Astrocyte (in vitro differentiated cells and primary cell): ENCODE measurements at regions not wholly inside any gene's neighbourhood (a gene's known extent, or its start where the extent isn't known, plus 50 kb on each side); places are given as distances from the start of the nearest gene placed in this dataset.

ENCODE experiments used
- DNase-seq: peaks from one replicate; pipeline ENCODE4 v3.0.0-alpha.2; 2010; ENCODE audit warnings: low read depth
- FAIRE-seq: peaks from 2 replicates; lab custom pipeline; 2011; peaks lifted over from hg19 to GRCh38; lab: Jason Lieb, UNC
- H2AFZ ChIP-seq: 2 replicates; pipeline ENCODE4 v1.6.0; 2012; ENCODE audit warnings: low read depth, low read length, inconsistent platforms
- H3K27ac ChIP-seq: 2 replicates; pipeline ENCODE4 v1.5.1; 2011; ENCODE audit warnings: low read depth, low read length, inconsistent platforms
- H3K27me3 ChIP-seq: 2 replicates; pipeline ENCODE4 v1.6.0; 2011; ENCODE audit warnings: low read length, inconsistent platforms; ENCODE audit not compliant: insufficient read depth
- H3K36me3 ChIP-seq: 2 replicates; pipeline ENCODE4 v1.5.1; 2011; ENCODE audit warnings: low read length, inconsistent platforms; ENCODE audit not compliant: insufficient read depth
- H3K4me1 ChIP-seq: 2 replicates; pipeline ENCODE4 v1.5.1; 2011; ENCODE audit warnings: low read length, inconsistent platforms; ENCODE audit not compliant: insufficient read depth
- H3K4me2 ChIP-seq: 2 replicates; pipeline ENCODE4 v1.6.0; 2012; ENCODE audit warnings: low read length, inconsistent platforms
- H3K4me3 ChIP-seq: 2 replicates; pipeline ENCODE4 v1.5.1; 2011; ENCODE audit warnings: low read depth, mild to moderate bottlenecking, low read length, inconsistent platforms; ENCODE audit not compliant: insufficient read depth
- H3K79me2 ChIP-seq: 2 replicates; pipeline ENCODE4 v1.6.0; 2012; ENCODE audit warnings: mild to moderate bottlenecking, low read length, inconsistent platforms; ENCODE audit not compliant: insufficient read depth
- H3K9ac ChIP-seq: 2 replicates; pipeline ENCODE4 v1.6.0; 2012; ENCODE audit warnings: mild to moderate bottlenecking, low read length, inconsistent platforms
- H3K9me3 ChIP-seq: 2 replicates; pipeline ENCODE4 v1.5.1; 2012; ENCODE audit warnings: low read depth, mild to moderate bottlenecking, low read length, inconsistent platforms; ENCODE audit not compliant: insufficient read depth
- H4K20me1 ChIP-seq: 2 replicates; pipeline ENCODE4 v1.6.0; 2012; ENCODE audit warnings: low read length, inconsistent platforms; ENCODE audit not compliant: insufficient read depth
- H3K27ac Mint-ChIP-seq: one replicate; pipeline ENCODE4 v1.8.0; 2021; ENCODE audit warnings: mild to moderate bottlenecking, mixed read lengths; ENCODE audit not compliant: unreplicated experiment
- H3K27me3 Mint-ChIP-seq: one replicate; pipeline ENCODE4 v1.8.0; 2021; ENCODE audit warnings: low read depth, mixed read lengths; ENCODE audit not compliant: unreplicated experiment
- H3K36me3 Mint-ChIP-seq: one replicate; pipeline ENCODE4 v1.8.0; 2021; ENCODE audit warnings: low read depth, mixed read lengths; ENCODE audit not compliant: unreplicated experiment
- H3K4me1 Mint-ChIP-seq: one replicate; pipeline ENCODE4 v1.8.0; 2021; ENCODE audit warnings: low read depth, mixed read lengths; ENCODE audit not compliant: unreplicated experiment
- H3K4me3 Mint-ChIP-seq: one replicate; pipeline ENCODE4 v1.8.0; 2021; ENCODE audit warnings: mild to moderate bottlenecking, moderate library complexity, mixed read lengths; ENCODE audit not compliant: unreplicated experiment
- H3K9me3 Mint-ChIP-seq: one replicate; pipeline ENCODE4 v1.8.0; 2021; ENCODE audit warnings: mild to moderate bottlenecking, mixed read lengths; ENCODE audit not compliant: unreplicated experiment
- CTCF ChIP-seq: IDR thresholded peaks from 2 replicates; pipeline ENCODE4 v1.5.1; 2011; ENCODE audit warnings: low read depth, mild to moderate bottlenecking, inconsistent platforms, low read length, moderate library complexity; ENCODE audit not compliant: insufficient read depth
- EZH2 ChIP-seq: IDR thresholded peaks from 2 replicates; pipeline ENCODE4 v1.6.1; 2012; ENCODE audit warnings: mild to moderate bottlenecking, low read length, inconsistent platforms; ENCODE audit not compliant: insufficient read depth

DNA sequence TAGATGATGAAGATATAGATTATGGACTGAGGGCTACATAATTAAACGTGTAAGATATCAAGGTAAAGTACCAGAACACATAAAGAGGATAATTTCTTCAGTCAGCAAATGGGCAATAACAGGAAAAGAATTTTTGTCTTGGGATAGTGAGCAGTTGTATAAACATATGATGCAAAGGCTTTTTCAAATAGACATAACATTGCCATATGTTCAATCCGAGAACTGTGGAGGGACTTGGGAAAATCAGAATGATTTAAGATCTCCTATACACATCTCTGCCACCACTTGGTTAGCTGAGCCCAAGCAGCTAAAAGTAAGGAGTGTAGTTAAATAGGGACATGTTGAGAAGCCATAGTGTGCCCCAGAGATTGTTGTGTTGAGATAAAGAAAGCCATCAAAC, 287.6 kb upstream of the ZNF521 start:
- Mint-ChIP-seq H3K27me3 (peaks cover 6% of the 10 kb centered on the region), H3K9me3 (no peaks in the 10 kb centered on the region), H3K4me1 (no peaks in the 10 kb centered on the region), H3K36me3 (no peaks in the 10 kb centered on the region), H3K27ac (no peak overlapping the region), H3K4me3 (no peak overlapping the region)
- DNase-seq = no peak
- Histone ChIP-seq H4K20me1 (no peaks in the 10 kb centered on the region), H3K9ac (no peak overlapping the region), H3K36me3 (no peaks in the 10 kb centered on the region), H3K27ac (no peak overlapping the region), H3K27me3 (peaks cover 3% of the 10 kb centered on the region), H2AFZ (no peak overlapping the region), H3K4me1 (no peaks in the 10 kb centered on the region), H3K79me2 (no peaks in the 10 kb centered on the region), H3K9me3 (no peaks in the 10 kb centered on the region), H3K4me3 (no peak overlapping the region), H3K4me2 (no peak overlapping the region)
- TF ChIP-seq CTCF (no peak), EZH2 (no peak)
- FAIRE-seq = no peak

DNA sequence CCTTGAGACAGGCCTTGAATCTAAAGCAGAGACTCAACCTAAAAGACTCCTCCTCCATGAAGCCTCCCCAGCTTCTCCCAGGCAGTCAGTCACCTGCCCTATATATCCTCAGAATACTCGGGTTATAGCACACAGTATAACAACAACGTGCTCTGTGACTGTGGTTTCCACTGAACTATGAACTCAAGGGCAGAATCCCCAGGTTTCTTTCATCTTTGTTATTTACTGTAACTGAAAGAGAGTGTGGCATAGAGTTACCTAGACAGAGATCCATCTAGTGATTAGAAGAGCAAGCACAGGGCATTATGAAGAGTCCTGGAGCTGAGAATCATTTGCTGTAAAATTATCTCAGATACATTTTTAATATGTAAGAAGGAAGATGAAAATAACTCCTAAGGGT, 281.6 kb upstream of the ZNF521 start:
- H2AFZ ChIP-seq = no peak overlapping the region
- no peaks in the 10 kb centered on the region for H3K4me1 Mint-ChIP-seq
- no peak for FAIRE-seq

More for the DNA sequence above, 281.6 kb upstream of the ZNF521 start:
- no peak overlapping the region for H3K27ac Mint-ChIP-seq
- peaks cover 5% of the 10 kb centered on the region for H3K9me3 Mint-ChIP-seq
- Histone ChIP-seq H3K4me2 (no peak overlapping the region), H3K27ac (no peak overlapping the region), H4K20me1 (no peaks in the 10 kb centered on the region), H3K9ac (no peak overlapping the region), H3K4me3 (no peak overlapping the region), H3K79me2 (no peaks in the 10 kb centered on the region), H3K36me3 (no peaks in the 10 kb centered on the region), H3K9me3 (no peaks in the 10 kb centered on the region), H3K27me3 (peaks cover 3% of the 10 kb centered on the region), H3K4me1 (no peaks in the 10 kb centered on the region)
- H3K27me3 Mint-ChIP-seq = peaks cover 3% of the 10 kb centered on the region
- no peak overlapping the region for H3K4me3 Mint-ChIP-seq
- no peaks in the 10 kb centered on the region for H3K36me3 Mint-ChIP-seq
- DNase-seq = no peak
- TF ChIP-seq CTCF (no peak), EZH2 (no peak)
